Endothelial cell (in vitro differentiated cells): ENCODE measurements at regions not wholly inside any gene's neighbourhood (a gene's known extent, or its start where the extent isn't known, plus 50 kb on each side); places are given as distances from the start of the nearest gene placed in this dataset.

ENCODE experiments used
- DNase-seq: peaks from one replicate; pipeline ENCODE4 v3.0.0; 2021; ENCODE audit warnings: low spot score
- H3K27ac Mint-ChIP-seq: one replicate; pipeline ENCODE4 v1.8.0; 2021; ENCODE audit warnings: mixed read lengths, inconsistent platforms; ENCODE audit not compliant: unreplicated experiment
- H3K27me3 Mint-ChIP-seq: one replicate; pipeline ENCODE4 v1.8.0; 2021; ENCODE audit warnings: mild to moderate bottlenecking, moderate library complexity, mixed read lengths, inconsistent platforms; ENCODE audit not compliant: unreplicated experiment
- H3K36me3 Mint-ChIP-seq: one replicate; pipeline ENCODE4 v1.8.0; 2021; ENCODE audit warnings: mild to moderate bottlenecking, low read depth, mixed read lengths, inconsistent platforms; ENCODE audit not compliant: unreplicated experiment
- H3K4me1 Mint-ChIP-seq: one replicate; pipeline ENCODE4 v1.8.0; 2021; ENCODE audit warnings: mild to moderate bottlenecking, mixed read lengths, inconsistent platforms; ENCODE audit not compliant: unreplicated experiment
- H3K4me3 Mint-ChIP-seq: one replicate; pipeline ENCODE4 v1.8.0; 2021; ENCODE audit warnings: mild to moderate bottlenecking, mixed read lengths, inconsistent platforms; ENCODE audit not compliant: unreplicated experiment
- H3K9me3 Mint-ChIP-seq: one replicate; pipeline ENCODE4 v1.8.0; 2021; ENCODE audit warnings: mixed read lengths, inconsistent platforms; ENCODE audit not compliant: unreplicated experiment
- CTCF ChIP-seq: fragments of 200-600 bp; sonication (generic); IDR thresholded peaks from one replicate; pipeline ENCODE4 v1.5.0; 2021; ENCODE audit warnings: antibody characterized with exemption; ENCODE audit not compliant: unreplicated experiment

- Mint-ChIP-seq H3K9me3 (no peaks in the 10 kb centered on the region), H3K4me3 (no peak overlapping the region), H3K4me1 (peaks cover 5% of the 10 kb centered on the region), H3K27ac (no peak overlapping the region), H3K27me3 (no peaks in the 10 kb centered on the region), H3K36me3 (no peaks in the 10 kb centered on the region)
- no peak for DNase-seq
- no peak for TF ChIP-seq CTCF
Measured at GRCh38 chr1:163406772-163407171, 85.0 kb downstream of the NUF2 start.

- H3K9me3 Mint-ChIP-seq = no peaks in the 10 kb centered on the region
- peaks cover 5% of the 10 kb centered on the region for H3K4me1 Mint-ChIP-seq
- H3K4me3 Mint-ChIP-seq = no peak overlapping the region
- no peaks in the 10 kb centered on the region for H3K36me3 Mint-ChIP-seq
- TF ChIP-seq CTCF = no peak
- no peak for DNase-seq
- no peak overlapping the region for H3K27ac Mint-ChIP-seq
- H3K27me3 Mint-ChIP-seq = no peaks in the 10 kb centered on the region
Measured at GRCh38 chr1:163408262-163408661, 86.5 kb downstream of the NUF2 start.

- Mint-ChIP-seq H3K27me3 (no peaks in the 10 kb centered on the region), H3K9me3 (no peaks in the 10 kb centered on the region), H3K36me3 (no peaks in the 10 kb centered on the region), H3K27ac (no peak overlapping the region), H3K4me1 (peaks cover 5% of the 10 kb centered on the region), H3K4me3 (no peak overlapping the region)
- TF ChIP-seq CTCF = peak; percentile 91
- DNase-seq = peak; percentile 68
Measured at GRCh38 chr1:163410073-163410999, 88.6 kb downstream of the NUF2 start.

GRCh38 chr1:163412221-163412620, 90.5 kb downstream of the NUF2 start:
- no peak overlapping the region for H3K4me3 Mint-ChIP-seq
- no peaks in the 10 kb centered on the region for H3K36me3 Mint-ChIP-seq
- no peak for DNase-seq
- H3K27ac Mint-ChIP-seq = no peak overlapping the region
- H3K9me3 Mint-ChIP-seq = no peaks in the 10 kb centered on the region
- H3K27me3 Mint-ChIP-seq = no peaks in the 10 kb centered on the region
- TF ChIP-seq CTCF = no peak
- peaks cover 5% of the 10 kb centered on the region for H3K4me1 Mint-ChIP-seq

GRCh38 chr1:163414778-163415177, 93.0 kb downstream of the NUF2 start:
- Mint-ChIP-seq H3K9me3 (no peaks in the 10 kb centered on the region), H3K27ac (no peak overlapping the region), H3K36me3 (no peaks in the 10 kb centered on the region), H3K27me3 (peaks cover 1% of the 10 kb centered on the region), H3K4me3 (no peak overlapping the region), H3K4me1 (peaks cover 19% of the 10 kb centered on the region)
- DNase-seq = no peak
- no peak for TF ChIP-seq CTCF
